ENCODE measurements at regions not wholly inside any gene's neighbourhood (a gene's known extent, or its start where the extent isn't known, plus 50 kb on each side); places are given as distances from the start of the nearest gene placed in this dataset.

GRCh38 chr18:43919551-43919950, 642.3 kb upstream of the SYT4 start:
- no peak overlapping the region for H3K27ac ChIP-seq
- no peaks in the 10 kb centered on the region for H3K27me3 ChIP-seq
- intact Hi-C loops (cut with DNase I) = no loop called here

DNA sequence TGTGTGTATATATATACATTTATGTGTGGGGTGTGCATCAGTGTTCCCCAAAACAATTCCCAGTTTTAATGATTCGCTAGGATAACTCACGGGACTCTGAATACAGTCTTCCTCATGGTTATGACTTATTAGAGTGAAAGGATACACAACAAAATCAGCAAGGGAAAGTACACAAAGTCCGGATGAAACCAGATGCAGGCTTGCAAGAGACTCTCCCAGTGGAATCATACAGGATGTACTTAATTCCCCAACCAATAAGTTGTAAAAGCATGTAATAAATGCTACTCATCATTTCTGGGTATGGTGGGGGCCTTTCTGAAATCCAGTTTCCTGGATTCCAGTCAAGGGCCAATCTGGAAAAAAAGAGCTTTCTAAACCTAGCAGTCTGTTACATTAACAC, 654.1 kb upstream of the SYT4 start:
- DNase-seq = no peak
- intact Hi-C loops (cut with DNase I) = no loop called here
- TF ChIP-seq POLR2A (IDR thresholded peaks at IDR 0.05) (no peak), CTCF (IDR thresholded peaks at IDR 0.05) (no peak), EP300 (IDR thresholded peaks at IDR 0.05) (no peak)
- Histone ChIP-seq H3K4me1 (ENCODE audit: insufficient read depth) (peaks cover 1% of the 10 kb centered on the region), H3K27ac (no peak overlapping the region), H3K36me3 (no peaks in the 10 kb centered on the region), H3K4me3 (no peak overlapping the region), H3K9me3 (no peaks in the 10 kb centered on the region), H3K27me3 (no peaks in the 10 kb centered on the region)
- 85 to 86% (median 85%) methylated on average over 3 of the region's 3 CpGs for WGBS, 3 donors

More at GRCh38 chr18:43919551-43919950, 642.3 kb upstream of the SYT4 start:
- no peak for TF ChIP-seq EP300 (IDR thresholded peaks at IDR 0.05)
- no peak for TF ChIP-seq POLR2A (IDR thresholded peaks at IDR 0.05)
- TF ChIP-seq CTCF (IDR thresholded peaks at IDR 0.05) = no peak
- H3K4me3 ChIP-seq = no peak overlapping the region
- no peak for DNase-seq
- H3K9me3 ChIP-seq = no peaks in the 10 kb centered on the region
- no peaks in the 10 kb centered on the region for H3K36me3 ChIP-seq
- H3K4me1 ChIP-seq (ENCODE audit: insufficient read depth) = no peaks in the 10 kb centered on the region

GRCh38 chr18:43932140-43932539, 654.9 kb upstream of the SYT4 start:
- intact Hi-C loops (cut with DNase I) = no loop called here
- no peaks in the 10 kb centered on the region for H3K36me3 ChIP-seq
- H3K9me3 ChIP-seq = no peaks in the 10 kb centered on the region
- H3K27me3 ChIP-seq = no peaks in the 10 kb centered on the region
- no peak overlapping the region for H3K4me3 ChIP-seq
- no peak for DNase-seq
- no peak overlapping the region for H3K27ac ChIP-seq
- H3K4me1 ChIP-seq (ENCODE audit: insufficient read depth) = peaks cover 1% of the 10 kb centered on the region
- TF ChIP-seq CTCF (IDR thresholded peaks at IDR 0.05) = no peak

- H3K4me1 ChIP-seq (ENCODE audit: insufficient read depth) = peaks cover 1% of the 10 kb centered on the region
- no peak overlapping the region for H3K4me3 ChIP-seq
- H3K36me3 ChIP-seq = no peaks in the 10 kb centered on the region
- DNase-seq = no peak
- H3K27me3 ChIP-seq = no peaks in the 10 kb centered on the region
- intact Hi-C loops (cut with DNase I) = no loop called here
- 83 to 86% (median 85%) methylated on average over 5 of the region's 5 CpGs for WGBS, 3 donors
- TF ChIP-seq CTCF (IDR thresholded peaks at IDR 0.05) = no peak
- no peak for TF ChIP-seq EP300 (IDR thresholded peaks at IDR 0.05)
- TF ChIP-seq POLR2A (IDR thresholded peaks at IDR 0.05) = no peak
- H3K27ac ChIP-seq = no peak overlapping the region
- no peaks in the 10 kb centered on the region for H3K9me3 ChIP-seq
These were observed 655.9 kb upstream of the SYT4 start for GRCh38 chr18:43933177-43933576.

GRCh38 chr18:43934322-43934721, 657.0 kb upstream of the SYT4 start:
- Histone ChIP-seq H3K27ac (no peak overlapping the region), H3K9me3 (no peaks in the 10 kb centered on the region), H3K4me1 (ENCODE audit: insufficient read depth) (peaks cover 1% of the 10 kb centered on the region), H3K27me3 (no peaks in the 10 kb centered on the region), H3K36me3 (no peaks in the 10 kb centered on the region), H3K4me3 (no peak overlapping the region)
- no peak for DNase-seq
- 33 to 55% (median 34%) methylated on average over 1 of the region's 1 CpG for WGBS, 3 donors
- TF ChIP-seq CTCF (IDR thresholded peaks at IDR 0.05) = no peak
- no peak for TF ChIP-seq EP300 (IDR thresholded peaks at IDR 0.05)
- TF ChIP-seq POLR2A (IDR thresholded peaks at IDR 0.05) = no peak
- intact Hi-C loops (cut with DNase I) = no loop called here
